OCI-LY3 (cell line): ENCODE measurements at regions not wholly inside any gene's neighbourhood (a gene's known extent, or its start where the extent isn't known, plus 50 kb on each side); places are given as distances from the start of the nearest gene placed in this dataset.

Experiments used
- CTCF ChIP-seq: fragments of 200-600, 300-600 bp; sonication (generic); IDR thresholded peaks from 2 replicates; pipeline ENCODE4 v1.5.1; 2014; ENCODE audit warnings: antibody characterized with exemption, low read length, low read depth
- EZH2phosphoT487 ChIP-seq: fragments of 200-600 bp; shearing (Covaris generic); IDR thresholded peaks from 2 replicates; pipeline ENCODE4 v1.6.1; 2018; ENCODE audit warnings: antibody characterized with exemption, mixed run types, low read depth

GRCh38 chr5:90251447-90251846 lies 158.1 kb downstream of the CETN3 start:
- TF ChIP-seq CTCF (no peak), EZH2phosphoT487 (no peak)
